PFSK-1 (cell line): ENCODE measurements at regions not wholly inside any gene's neighbourhood (a gene's known extent, or its start where the extent isn't known, plus 50 kb on each side); places are given as distances from the start of the nearest gene placed in this dataset.

Experiments
- FOXP2 ChIP-seq: optimal IDR thresholded peaks from 2 replicates; pipeline ENCODE3; 2011; ENCODE audit warnings: borderline replicate concordance, control low read depth, inconsistent platforms; ENCODE audit not compliant: insufficient read depth; ENCODE audit errors: extremely low read length, extremely low read depth
- POLR2AphosphoS5 ChIP-seq: IDR thresholded peaks from 2 replicates; pipeline ENCODE4 v1.6.1; 2012; ENCODE audit warnings: low read depth, mild to moderate bottlenecking, control low read depth, low read length, moderate library complexity
- REST ChIP-seq, 2 experiments: IDR thresholded peaks; 2 replicates each; pipeline versions ENCODE4 v1.6.1 to v1.8.0; 2011 to 2012; ENCODE audit warnings: low read depth in 2 of 2, low read length in 2 of 2, control low read depth in 1 of 2, inconsistent platforms in 1 of 2, mild to moderate bottlenecking in 1 of 2, moderate library complexity in 1 of 2; ENCODE audit not compliant: insufficient read depth in 1 of 2
- SIN3A ChIP-seq: IDR thresholded peaks from 2 replicates; pipeline ENCODE4 v1.6.1; 2012; ENCODE audit warnings: mild to moderate bottlenecking, low read length, moderate library complexity, borderline replicate concordance; ENCODE audit not compliant: insufficient read depth
- TAF1 ChIP-seq: IDR thresholded peaks from 2 replicates; pipeline ENCODE4 v1.6.1; 2012; ENCODE audit warnings: low read length, control low read depth, borderline replicate concordance; ENCODE audit not compliant: insufficient read depth

- TF ChIP-seq FOXP2 (no peak), REST (IDR thresholded peaks at IDR 0.05; ENCODE audit: insufficient read depth in 1 of 2, low read depth in 2 of 2, low read length in 2 of 2) (no peak), POLR2AphosphoS5 (no peak), SIN3A (no peak)
Measured at GRCh38 chr3:109532257-109533216, 195.2 kb upstream of the DPPA4 start.

GRCh38 chr3:109545746-109546145 is 208.4 kb upstream of the DPPA4 start:
- no peak for TF ChIP-seq FOXP2
- TF ChIP-seq TAF1: no peak
- no peak for TF ChIP-seq REST (IDR thresholded peaks at IDR 0.05; ENCODE audit: insufficient read depth in 1 of 2, low read depth in 2 of 2, low read length in 2 of 2)
- no peak for TF ChIP-seq SIN3A
- no peak for TF ChIP-seq POLR2AphosphoS5

GRCh38 chr3:109548192-109548938 is 211.0 kb upstream of the DPPA4 start:
- TF ChIP-seq SIN3A: no peak
- TF ChIP-seq POLR2AphosphoS5: no peak
- no peak for TF ChIP-seq TAF1
- no peak for TF ChIP-seq REST (IDR thresholded peaks at IDR 0.05; ENCODE audit: insufficient read depth in 1 of 2, low read depth in 2 of 2, low read length in 2 of 2)
- no peak for TF ChIP-seq FOXP2

- TF ChIP-seq FOXP2 (no peak), REST (IDR thresholded peaks at IDR 0.05; ENCODE audit: insufficient read depth in 1 of 2, low read depth in 2 of 2, low read length in 2 of 2) (no peak), SIN3A (no peak), POLR2AphosphoS5 (no peak), TAF1 (no peak)
Measured at GRCh38 chr3:109553591-109554371, 216.4 kb upstream of the DPPA4 start.
